ENCODE measurements at regions not wholly inside any gene's neighbourhood (a gene's known extent, or its start where the extent isn't known, plus 50 kb on each side); places are given as distances from the start of the nearest gene placed in this dataset.
A peak's percentile ranks its signal among the peaks of the same experiment; 100 is the strongest.

DNA sequence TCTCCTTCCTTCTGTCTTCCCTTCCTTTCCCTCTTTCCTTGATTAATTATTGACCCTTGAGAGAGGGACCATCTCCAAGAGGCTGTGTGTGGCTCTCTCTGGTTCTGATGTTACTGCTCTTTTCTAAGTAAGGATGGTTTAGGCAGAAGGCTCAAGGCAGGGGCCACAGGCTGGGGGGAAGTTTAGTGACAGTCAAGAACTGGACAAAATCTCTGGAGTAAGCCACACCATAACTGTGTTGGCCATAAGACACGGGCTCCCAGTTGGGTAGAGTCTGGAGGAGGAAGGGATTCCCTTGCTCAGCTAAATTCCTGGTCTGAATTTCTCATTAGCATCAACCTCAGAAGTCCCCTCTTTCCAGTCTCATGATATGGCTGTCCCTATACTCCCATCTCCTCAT lies 74.7 kb downstream of the BUD13 start:
- Histone ChIP-seq H3K4me3 (ENCODE audit: low read length in 3 of 3) (no peak overlapping the region), H3K27me3 (ENCODE audit: control insufficient read depth, insufficient read depth, low read length) (no peaks in the 10 kb centered on the region), H3K36me3 (ENCODE audit: control insufficient read depth in 2 of 3, insufficient read depth in 3 of 3, low read length in 3 of 3) (no peaks in the 10 kb centered on the region), H3K9ac (ENCODE audit: low read length in 3 of 3) (no peak overlapping the region), H3K27ac (ENCODE audit: low read depth in 2 of 2, low read length in 2 of 2) (no peak overlapping the region), H3K9me3 (ENCODE audit: control insufficient read depth in 2 of 3, insufficient read depth in 1 of 3, low read length in 3 of 3) (no peaks in the 10 kb centered on the region), H3K4me1 (ENCODE audit: control insufficient read depth in 2 of 3, insufficient read depth in 2 of 3, low read depth in 1 of 3, low read length in 3 of 3) (no peaks in the 10 kb centered on the region)
- intact Hi-C loops (cut with DNase I) = no loop called here
- TF ChIP-seq CTCF (IDR thresholded peaks at IDR 0.05; ENCODE audit: borderline replicate concordance, extremely low read depth, insufficient read depth) = no peak
- DNase-seq (no peak), FAIRE-seq (no peak)

DNA sequence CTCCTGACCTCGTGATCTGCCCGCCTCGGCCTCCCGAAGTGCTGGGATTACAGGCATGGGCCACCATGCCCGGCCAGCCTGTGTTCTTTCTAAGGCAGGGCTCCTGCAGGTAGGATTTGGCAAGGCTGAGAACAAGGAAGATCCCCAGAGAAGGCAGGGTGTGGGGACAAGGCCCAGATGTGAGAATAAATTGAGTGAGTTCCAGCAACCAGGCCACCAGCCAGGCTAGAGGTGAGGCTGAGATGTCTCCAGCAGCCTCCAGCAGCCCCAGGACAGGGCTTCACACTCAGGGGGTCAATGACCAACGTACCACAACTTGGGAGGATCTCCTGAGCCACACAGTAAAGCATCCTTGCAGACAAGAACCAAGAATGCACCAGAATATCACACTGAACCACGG lies 75.1 kb downstream of the BUD13 start:
- no peaks in the 10 kb centered on the region for H3K4me1 ChIP-seq (ENCODE audit: control insufficient read depth in 2 of 3, insufficient read depth in 2 of 3, low read depth in 1 of 3, low read length in 3 of 3)
- no peak overlapping the region for H3K27ac ChIP-seq (ENCODE audit: low read depth in 2 of 2, low read length in 2 of 2)
- FAIRE-seq = no peak
- H3K9me3 ChIP-seq (ENCODE audit: control insufficient read depth in 2 of 3, insufficient read depth in 1 of 3, low read length in 3 of 3) = no peaks in the 10 kb centered on the region
- DNase-seq = no peak
- H3K36me3 ChIP-seq (ENCODE audit: control insufficient read depth in 2 of 3, insufficient read depth in 3 of 3, low read length in 3 of 3) = no peaks in the 10 kb centered on the region
- intact Hi-C loops (cut with DNase I) = no loop called here
- no peak overlapping the region for H3K4me3 ChIP-seq (ENCODE audit: low read length in 3 of 3)
- TF ChIP-seq CTCF (IDR thresholded peaks at IDR 0.05; ENCODE audit: borderline replicate concordance, extremely low read depth, insufficient read depth) = no peak
- no peak overlapping the region for H3K9ac ChIP-seq (ENCODE audit: low read length in 3 of 3)
- no peaks in the 10 kb centered on the region for H3K27me3 ChIP-seq (ENCODE audit: control insufficient read depth, insufficient read depth, low read length)

DNA sequence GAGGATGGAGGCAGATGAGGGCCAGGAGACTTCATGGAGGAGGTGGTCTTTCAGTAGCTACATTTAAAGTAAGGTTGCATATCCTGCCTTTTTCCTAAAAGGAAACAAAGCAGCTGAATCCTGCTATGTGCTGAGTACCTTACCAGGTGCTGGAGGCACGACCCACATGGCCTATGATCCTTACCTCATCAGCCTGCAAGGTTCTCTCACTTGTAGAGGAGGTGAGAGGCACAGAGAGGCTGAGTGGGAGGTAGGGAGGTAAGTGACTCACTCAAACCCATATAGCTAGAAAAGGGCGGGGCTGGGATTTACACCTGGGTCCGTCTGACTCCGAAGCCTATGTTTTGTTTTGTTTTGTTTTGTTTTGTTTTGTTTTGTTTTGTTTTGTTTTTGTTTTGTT lies 75.8 kb downstream of the BUD13 start:
- Histone ChIP-seq H3K4me3 (ENCODE audit: low read length in 3 of 3) (no peak overlapping the region), H3K9ac (ENCODE audit: low read length in 3 of 3) (no peak overlapping the region), H3K36me3 (ENCODE audit: control insufficient read depth in 2 of 3, insufficient read depth in 3 of 3, low read length in 3 of 3) (no peaks in the 10 kb centered on the region), H3K27me3 (ENCODE audit: control insufficient read depth, insufficient read depth, low read length) (no peaks in the 10 kb centered on the region), H3K9me3 (ENCODE audit: control insufficient read depth in 2 of 3, insufficient read depth in 1 of 3, low read length in 3 of 3) (no peaks in the 10 kb centered on the region), H3K27ac (ENCODE audit: low read depth in 2 of 2, low read length in 2 of 2) (no peak overlapping the region), H3K4me1 (ENCODE audit: control insufficient read depth in 2 of 3, insufficient read depth in 2 of 3, low read depth in 1 of 3, low read length in 3 of 3) (no peaks in the 10 kb centered on the region)
- intact Hi-C loops (cut with DNase I) = no loop called here
- no peak for TF ChIP-seq CTCF (IDR thresholded peaks at IDR 0.05; ENCODE audit: borderline replicate concordance, extremely low read depth, insufficient read depth)
- no peak for FAIRE-seq
- DNase-seq = no peak

DNA sequence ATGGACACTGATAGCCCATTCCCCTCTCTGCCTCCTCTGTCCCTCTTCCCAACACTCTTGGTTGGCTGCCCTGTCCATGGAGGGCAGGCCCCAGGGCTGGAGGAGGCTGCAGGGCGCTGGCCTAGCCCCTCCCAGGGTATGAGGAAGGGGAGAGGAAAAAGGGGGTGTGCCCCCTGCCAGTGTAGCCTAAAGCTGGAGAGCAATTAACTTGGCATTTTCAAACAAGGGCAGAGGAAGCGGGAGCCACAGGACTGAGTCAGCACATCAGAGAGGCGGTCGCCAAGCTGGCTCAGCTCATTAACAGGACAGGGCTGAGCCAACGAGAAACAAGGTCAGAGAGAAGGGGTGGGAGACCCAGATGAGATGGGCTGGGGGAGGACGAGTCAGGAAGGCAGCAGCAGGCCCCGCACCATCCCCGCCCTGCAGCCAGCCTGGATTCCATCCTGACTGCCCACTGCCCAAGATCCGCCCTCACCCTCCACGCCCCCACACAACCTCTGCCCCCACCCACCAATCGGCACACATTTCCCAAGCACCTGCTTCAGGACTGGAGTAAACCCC lies 76.3 kb downstream of the BUD13 start:
- FAIRE-seq (no peak), DNase-seq (peak in 2 of 5 donors; percentile 25 to 35)
- no peaks in the 10 kb centered on the region for H3K27me3 ChIP-seq (ENCODE audit: control insufficient read depth, insufficient read depth, low read length)
- H3K27ac ChIP-seq (ENCODE audit: low read depth in 2 of 2, low read length in 2 of 2) = no peak overlapping the region
- no peak overlapping the region for H3K9ac ChIP-seq (ENCODE audit: low read length in 3 of 3)
- no peaks in the 10 kb centered on the region for H3K4me1 ChIP-seq (ENCODE audit: control insufficient read depth in 2 of 3, insufficient read depth in 2 of 3, low read depth in 1 of 3, low read length in 3 of 3)
- no peaks in the 10 kb centered on the region for H3K9me3 ChIP-seq (ENCODE audit: control insufficient read depth in 2 of 3, insufficient read depth in 1 of 3, low read length in 3 of 3)
- intact Hi-C loops (cut with DNase I) = no loop called here
- TF ChIP-seq CTCF (IDR thresholded peaks at IDR 0.05; ENCODE audit: borderline replicate concordance, extremely low read depth, insufficient read depth) = no peak
- no peak overlapping the region for H3K4me3 ChIP-seq (ENCODE audit: low read length in 3 of 3)
- no peaks in the 10 kb centered on the region for H3K36me3 ChIP-seq (ENCODE audit: control insufficient read depth in 2 of 3, insufficient read depth in 3 of 3, low read length in 3 of 3)
